HG02759 (cell line): ENCODE measurements at regions not wholly inside any gene's neighbourhood (a gene's known extent, or its start where the extent isn't known, plus 50 kb on each side); places are given as distances from the start of the nearest gene placed in this dataset.

Experiments used
- ATAC-seq: cut with Tn5 transposase; IDR thresholded peaks from one replicate; pipeline ENCODE4 v1.9.1; 2021; ENCODE audit warnings: mild to moderate bottlenecking, moderate library complexity; ENCODE audit not compliant: unreplicated experiment

DNA sequence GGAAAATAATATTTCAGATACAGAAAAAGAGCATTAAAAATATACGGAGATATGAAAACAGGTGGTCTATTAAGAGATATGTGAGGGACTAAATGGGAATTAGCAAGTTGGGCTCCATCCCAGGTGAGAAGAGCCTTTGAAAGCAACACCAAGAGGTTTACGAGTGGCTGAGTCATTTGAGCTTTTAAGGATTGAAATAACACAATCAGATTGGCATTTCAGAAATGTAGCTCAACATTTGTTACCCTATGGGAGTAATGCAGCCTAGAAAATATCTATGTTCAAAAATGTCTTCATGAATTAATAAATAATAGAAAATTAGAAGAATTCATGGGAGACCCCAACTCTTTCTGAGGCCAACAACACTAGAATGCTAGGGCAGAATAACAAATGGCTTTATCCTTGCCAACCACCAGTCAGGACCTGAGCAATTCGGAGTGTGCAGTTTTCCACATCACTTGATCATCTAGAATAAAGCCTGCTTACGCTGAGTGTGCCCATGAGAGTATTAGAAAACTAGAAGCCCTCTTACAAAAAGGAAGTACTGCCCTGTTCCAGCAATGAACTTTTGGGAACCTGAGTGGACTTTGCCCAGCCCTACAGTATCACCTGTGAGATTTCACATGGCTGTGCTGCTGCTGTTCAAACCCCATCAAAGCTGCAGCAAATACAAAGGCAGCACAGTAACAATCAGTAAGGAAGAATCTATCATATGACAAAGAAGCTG is 538.0 kb upstream of the CAMK1G start:
- ATAC-seq, result no peak

DNA sequence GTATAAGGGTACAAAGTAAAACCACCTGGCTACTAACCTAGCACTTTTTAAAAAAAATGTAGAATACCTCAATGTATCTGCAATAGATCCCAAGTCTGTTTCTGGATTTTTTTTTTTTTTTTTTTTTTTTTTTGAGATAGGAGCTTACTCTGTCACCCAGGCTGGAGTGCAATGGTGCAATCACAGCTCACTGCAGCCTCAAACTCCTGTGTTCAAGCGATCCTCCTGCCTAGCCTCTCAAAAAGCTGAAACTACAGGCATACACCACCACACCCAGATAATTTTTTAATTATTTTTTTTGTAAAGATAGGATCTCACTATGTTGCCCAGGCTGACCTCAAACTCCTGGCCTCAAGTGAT is 537.5 kb upstream of the CAMK1G start:
- no peak for ATAC-seq

DNA sequence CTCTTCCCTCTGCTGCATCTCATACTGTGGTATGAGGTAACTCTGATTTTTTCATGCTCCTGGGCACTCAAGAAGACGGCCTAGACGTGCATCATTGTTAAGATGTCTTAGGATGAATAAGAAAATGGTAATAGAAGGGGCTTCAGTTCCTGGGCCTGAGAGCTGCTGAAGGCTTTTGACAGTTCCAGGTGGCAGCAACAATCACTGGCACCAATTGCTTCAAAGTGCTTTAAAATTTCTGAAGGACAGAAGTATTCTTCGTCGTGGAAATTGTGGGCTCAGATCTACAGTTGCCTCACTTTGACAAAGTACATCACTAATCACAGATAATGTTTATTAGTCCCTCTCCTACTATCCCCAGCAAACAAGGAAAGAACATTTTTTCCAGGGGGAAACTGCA is 536.6 kb upstream of the CAMK1G start:
- ATAC-seq, result no peak

DNA sequence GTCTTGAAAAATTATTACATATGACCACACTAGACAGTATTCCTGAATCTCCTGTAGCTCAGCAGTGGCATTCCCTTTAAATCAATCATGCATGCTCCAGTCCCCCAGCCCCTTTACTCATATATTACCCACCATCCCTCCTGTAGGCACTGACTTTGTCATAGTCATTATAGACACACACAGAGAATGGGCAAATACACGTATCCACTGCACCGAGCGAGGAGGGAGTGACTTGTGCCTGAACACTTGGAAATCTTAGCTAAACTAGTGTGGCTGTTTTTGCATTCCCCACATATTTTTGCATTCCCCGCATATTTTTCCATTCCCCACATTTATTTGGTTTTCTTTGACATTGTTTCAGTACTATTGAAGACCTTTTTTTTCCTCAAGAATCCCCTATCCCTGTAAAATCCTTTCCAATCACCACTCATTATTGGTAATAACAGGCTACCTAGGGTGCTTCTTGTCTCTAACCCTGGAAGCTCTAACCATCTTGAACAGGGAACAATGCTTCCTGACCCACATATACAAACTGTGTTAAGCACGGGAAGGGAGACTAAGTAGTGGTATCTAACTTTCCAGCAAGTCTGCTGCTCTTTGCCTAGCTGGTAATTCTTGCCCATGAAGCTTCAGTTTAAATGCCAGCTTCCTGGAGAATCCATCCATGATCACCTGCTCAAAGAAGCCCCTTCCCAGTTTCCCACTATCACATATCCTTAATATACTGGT is 534.4 kb upstream of the CAMK1G start:
- no peak for ATAC-seq

DNA sequence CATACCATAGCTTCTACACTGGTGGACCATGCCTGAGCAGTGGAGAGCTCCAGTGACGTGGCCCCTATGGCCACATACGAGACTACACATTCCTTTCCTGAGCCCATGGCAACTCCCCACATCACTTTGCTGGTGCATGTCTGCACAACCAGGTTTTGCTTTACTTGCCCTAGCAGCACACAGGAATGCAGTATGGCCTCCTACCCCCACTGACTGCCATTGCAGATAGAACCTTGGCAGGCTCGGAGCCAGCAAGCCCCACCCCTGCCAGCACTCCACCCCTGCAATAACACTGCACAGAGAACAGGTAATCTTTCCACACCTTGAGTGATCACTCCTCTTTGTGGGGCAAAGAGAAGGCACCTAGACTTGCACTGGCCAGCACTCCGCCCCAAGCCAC is 531.9 kb upstream of the CAMK1G start:
- ATAC-seq, result no peak

DNA sequence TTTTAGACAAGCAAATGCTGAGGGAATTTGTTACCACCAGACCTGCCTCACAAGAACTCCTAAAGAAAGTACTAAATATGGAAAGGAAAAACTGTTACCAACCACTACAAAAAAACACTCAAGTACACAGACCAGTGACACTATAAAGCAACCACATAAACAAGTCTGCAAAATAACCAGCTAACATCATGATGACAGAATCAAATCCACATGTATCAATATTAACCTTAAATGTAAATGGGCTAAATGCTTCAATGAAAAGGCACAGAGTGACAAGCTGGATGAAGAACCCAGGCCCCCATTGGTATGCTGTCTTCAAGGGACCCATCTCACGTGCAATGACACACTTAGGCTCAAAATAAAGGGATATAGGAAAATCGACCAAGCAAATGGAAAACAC is 529.9 kb upstream of the CAMK1G start:
- no peak for ATAC-seq

DNA sequence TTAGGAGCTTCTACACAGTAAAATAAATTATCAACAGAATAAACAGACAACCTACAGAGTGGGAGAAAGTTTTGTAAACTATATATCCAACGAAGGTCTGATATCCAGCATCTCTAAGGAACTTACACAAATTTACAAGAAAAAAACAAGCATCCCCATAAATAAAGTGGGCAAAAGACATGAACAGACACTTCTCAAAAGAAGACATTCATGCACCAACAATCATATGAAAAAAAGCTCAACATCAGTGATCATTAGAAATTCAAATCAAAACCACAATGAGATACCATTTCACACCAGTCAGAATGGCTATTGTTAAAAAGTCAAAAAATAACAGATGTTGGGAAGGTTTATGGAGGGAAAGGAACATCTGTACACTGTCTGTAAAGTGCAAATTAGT is 526.4 kb upstream of the CAMK1G start:
- ATAC-seq, result no peak

DNA sequence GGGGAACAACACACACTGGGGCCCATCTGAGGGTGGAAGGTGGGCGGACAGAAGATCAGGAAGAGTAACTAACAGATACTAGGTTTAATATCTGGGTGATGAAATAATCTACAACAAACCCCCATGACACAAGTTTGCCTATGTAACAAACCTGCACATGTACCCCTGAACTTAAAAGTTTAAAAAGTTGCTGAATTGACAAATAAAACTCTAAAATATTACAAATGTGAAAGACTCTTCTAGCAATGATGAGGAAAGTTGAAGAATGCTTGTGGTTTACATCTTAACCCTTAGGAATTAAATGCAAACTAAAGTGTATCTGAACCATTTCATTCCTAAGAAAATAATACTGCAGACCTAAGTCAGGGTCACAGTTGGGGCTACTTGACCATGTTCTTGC is 525.6 kb upstream of the CAMK1G start:
- ATAC-seq, result no peak

DNA sequence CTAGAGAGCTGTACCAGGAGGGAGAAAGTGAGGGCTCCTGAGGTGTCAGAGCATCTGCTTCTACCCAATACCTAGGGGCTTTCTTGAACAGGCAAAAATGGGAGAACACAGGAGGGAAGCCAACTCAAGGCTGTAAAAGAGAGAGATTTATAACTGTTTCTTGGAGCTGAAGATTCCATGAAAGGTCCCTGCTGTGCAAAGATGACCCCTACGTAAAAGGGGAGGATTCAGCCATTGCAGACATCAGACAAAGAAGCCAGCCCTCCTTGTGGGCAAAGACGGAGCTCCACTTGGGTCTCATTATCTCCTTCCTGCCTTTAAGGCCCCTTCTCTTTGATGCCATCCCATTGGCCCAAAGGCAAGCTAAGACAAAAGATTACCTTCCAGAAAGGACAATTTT is 524.1 kb upstream of the CAMK1G start:
- ATAC-seq, result no peak

DNA sequence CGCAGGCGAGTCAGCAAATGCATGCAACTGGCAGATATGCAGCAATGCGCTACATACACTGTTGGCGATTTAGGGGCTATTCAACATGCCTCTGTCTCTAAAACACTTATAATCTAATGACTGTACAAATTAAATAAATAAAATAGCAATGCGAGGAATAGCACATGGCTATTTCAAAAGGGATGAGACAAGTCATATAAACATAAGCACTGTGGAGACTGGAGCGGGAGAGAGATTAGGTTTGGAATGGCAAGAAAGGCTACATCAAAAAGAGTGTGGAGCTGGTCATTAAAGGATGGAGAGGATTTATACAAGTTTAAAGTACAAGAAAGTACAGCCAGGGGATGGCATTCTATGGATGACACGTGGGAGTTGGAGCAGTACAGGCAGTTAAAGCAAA is 523.5 kb upstream of the CAMK1G start:
- no peak for ATAC-seq

DNA sequence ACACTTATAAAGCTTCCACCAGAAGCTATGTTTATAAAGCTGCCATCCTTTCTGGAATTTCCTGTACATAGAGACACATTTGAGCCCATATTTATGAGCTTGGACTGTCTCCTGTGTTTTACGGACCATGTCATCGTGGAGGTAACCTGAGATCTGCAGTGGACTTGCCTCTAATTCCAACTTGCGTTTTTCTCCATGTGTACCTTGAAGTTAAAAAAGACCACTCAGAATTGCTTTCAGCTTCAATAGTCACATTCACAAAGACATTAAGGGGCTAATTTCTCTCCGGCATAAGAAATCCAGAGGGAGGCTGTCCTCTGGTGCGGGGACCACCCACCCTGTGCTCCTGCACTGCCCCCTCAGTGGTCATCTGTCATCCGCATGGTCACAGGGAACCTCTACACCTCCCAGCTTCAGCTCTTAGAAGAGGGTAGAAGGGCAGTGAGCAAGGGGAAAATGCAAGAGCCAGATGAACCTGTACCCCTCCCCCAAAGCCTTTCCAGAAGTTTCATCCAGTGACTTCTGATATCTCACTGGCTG is 521.4 kb upstream of the CAMK1G start:
- ATAC-seq, result no peak

DNA sequence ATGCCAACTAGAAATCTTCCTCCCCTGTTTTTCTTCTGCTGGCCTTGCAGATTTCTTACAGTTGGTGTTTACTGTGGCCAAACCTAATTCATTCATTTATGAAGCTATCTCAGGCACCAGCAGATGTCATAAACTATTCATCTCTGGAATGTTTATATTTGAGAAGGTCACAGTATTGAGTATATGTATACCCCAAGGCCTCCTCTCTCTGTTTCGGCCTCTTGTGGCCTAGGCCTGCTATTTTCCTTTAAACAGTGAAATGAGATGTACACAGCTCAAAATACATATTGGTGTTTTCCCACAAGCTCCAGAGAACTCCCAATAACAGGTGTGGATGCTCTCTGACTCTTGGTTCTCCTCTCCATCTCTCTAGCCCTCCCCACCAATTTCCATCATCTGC is 520.7 kb upstream of the CAMK1G start:
- ATAC-seq, result no peak

DNA sequence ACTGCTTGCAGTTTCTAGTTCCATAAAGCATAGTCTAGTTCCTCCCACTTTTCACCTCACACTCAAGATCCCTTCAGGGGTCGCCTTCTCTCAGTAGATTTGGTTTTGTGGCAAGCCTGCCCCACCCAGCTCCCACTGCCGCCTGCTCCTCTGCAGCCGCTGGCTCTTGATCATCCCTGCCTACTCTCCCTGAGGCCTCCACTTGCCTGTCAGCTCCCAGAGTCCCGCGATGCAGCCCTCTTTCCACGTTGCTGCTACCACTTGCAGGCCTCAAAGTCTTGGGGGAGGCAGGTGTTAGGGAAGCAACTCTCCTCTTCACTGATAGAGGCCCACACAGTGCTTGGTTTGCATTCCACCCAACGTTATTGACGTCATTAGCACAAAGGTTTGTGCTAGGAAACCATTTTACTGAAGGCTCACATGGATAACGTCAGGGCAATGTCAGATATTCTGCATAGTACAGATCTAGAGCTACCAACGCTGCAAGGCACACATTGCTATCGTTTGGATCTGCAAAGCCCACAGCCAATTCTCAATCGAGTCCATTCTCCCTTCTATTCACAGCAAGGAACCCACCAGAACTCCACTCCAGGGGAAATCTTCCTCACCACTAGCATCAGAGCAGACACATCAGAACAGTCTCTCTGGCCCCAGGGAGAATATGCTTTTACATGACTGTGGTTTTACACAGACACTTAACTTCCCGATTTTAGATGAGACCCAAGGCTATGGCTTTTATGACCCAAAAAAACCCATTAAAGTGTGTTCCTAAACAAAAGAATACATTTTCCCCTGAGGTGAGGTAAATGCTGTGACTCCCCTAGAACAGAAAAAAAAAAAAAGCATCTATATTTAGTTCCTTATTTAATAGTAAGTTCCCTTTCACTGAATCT is 519.5 kb upstream of the CAMK1G start:
- no peak for ATAC-seq

DNA sequence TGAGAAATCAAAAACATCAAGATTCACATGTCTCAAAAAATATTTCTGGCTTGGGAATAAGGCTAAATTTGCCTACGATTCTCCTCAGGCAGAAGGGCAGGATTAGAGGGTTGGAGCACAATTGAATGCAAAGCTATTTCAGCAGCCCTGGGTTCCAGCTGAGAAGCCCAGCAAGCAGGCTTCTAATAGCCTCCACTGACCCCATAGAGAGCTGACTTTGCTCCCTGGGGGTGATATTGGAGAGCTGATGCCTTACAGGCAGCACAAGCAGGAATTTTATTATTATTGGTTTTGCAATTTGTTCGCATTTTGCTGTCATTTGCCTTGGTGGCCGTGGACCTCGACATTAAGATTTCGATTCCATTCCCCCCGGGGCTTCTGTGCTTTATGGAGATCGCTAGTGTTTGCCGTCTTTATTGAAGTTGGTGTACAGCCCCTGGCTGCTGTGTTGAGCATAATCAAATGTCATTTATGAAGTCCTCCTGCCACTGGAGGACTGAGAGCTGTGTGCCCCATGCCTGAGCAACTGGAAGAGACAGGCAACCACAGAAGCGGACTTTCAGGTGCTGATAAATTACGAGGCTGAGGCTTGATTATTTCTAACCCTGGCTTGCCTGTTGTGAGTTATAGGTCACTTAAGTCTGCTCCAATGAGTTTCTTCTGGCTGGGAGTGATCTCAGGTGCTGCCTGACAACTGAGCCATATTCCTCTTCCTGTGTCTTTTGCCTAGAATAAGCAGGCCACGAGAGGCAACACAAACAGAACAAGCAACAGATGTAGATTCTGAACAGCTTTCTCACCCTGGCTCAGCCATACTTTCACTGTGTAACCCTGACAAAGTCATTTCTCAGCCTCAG is 518.4 kb upstream of the CAMK1G start:
- ATAC-seq, result no peak

DNA sequence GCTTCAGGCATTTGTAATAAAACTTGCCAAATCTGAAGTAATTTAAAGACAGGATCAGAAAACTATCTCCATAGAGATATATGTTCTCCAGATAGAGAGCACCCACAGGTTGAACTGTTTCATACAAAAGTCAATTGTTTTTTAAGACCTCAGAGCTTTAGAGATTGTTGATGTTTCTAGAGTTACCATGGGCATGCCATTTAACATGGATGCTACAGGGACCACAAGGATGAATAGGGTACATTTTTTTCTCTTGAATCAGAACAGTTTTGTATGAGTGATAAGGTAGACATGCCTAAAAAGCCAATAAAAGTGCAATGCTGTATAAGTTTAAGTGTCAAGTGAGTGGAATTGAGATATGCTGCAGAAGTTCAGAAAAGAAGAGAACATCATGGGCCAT is 511.0 kb upstream of the CAMK1G start:
- ATAC-seq, result no peak

DNA sequence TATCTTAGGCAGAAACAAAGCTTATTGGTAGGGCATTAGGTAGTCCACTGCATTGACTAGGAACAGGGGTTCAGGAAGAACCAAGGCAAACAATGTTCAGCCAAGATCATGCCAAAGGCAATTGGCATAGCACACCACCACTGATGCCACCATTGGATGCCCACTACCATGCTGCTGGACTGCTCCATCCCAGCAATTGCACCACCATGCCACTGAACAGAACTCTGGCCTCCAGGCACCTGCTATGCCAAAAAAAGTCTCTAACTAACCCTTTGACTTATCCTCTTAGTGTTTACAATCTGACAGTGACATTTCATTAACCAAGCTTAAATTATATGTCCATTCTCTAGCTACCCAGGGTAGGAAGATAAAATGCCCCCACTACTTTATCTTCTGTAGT is 509.6 kb upstream of the CAMK1G start:
- no peak for ATAC-seq

DNA sequence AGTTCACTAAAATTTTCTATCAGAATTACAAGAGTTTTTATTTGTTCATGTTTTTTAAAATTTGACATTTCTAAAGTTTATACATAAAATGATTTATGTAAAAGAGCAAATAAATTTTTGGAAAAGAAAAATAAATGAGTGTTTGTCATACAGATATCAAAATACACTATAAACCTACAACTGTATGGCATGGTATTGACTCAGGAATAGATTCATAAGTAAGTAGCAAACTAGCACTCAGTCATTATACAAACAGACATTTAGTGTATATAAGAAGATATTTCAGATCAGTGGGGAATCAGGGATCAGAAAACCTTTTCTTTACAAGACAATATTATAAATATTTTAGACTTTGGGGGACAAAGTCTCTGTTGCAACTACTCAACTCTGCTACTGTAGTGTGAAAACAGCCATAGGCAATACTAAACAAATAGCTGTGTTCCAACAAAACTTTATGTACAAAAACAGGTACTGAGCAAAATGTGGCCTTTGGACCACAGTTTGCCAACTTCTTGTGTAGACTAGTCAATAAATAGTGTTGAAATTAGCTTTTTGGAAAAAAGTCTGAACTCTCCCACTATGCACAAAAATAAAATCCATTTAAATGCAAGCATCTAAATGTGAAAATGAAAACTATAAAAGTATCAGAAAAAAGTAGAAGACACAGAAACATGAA is 508.8 kb upstream of the CAMK1G start:
- ATAC-seq, result no peak

DNA sequence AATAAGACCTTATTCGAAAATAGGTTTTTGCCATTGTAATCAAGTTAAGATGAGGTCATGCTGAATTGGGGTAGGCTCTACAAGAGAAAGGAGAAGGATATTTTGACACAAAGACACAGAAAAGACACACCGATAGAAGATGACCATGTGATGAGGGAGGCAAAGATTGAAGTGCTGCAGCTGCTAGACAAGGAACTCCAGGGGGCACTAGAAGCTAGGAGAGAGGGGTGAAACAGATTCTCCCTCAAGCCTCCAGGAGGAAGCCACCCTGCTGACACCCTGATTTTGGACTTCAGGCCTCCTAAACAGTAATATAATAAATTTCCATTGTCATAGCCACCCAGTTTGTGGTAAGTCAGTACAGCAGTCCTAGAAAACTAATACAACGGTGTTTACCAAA is 506.8 kb upstream of the CAMK1G start:
- no peak for ATAC-seq

DNA sequence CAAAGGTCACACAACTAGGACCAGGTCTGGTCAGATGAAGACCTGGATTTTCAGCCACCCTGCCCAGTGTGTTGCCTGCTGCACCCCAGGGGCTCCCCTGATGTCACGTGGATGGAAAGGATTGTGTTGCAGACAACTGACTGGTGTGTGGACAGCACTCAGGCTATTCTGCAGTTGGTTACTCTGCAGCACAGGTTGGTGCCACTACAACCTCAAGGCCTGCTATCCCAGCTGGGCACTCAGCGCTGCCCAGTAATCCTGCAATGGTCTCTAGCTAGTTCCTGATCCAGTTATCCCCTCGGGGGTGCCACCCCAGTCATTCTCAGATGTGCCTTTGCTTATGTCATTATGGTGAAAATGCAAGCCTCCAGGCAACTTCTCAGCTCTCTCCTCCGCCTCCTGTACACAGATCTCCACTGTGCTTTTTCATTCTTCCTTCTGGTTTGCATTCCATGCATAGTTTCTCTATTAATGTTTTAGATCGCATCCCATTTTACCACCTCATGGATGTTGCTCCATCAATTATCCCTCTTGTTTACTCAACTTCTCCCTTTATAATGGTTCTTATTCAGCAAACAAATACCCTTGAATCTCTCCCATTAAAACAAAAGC is 503.2 kb upstream of the CAMK1G start:
- no peak for ATAC-seq
